ENCODE measurements at regions not wholly inside any gene's neighbourhood (a gene's known extent, or its start where the extent isn't known, plus 50 kb on each side); places are given as distances from the start of the nearest gene placed in this dataset.
A peak's percentile ranks its signal among the peaks of the same experiment; 100 is the strongest.

- WGBS, 2 donors: 72 to 76% methylated on average over 7 of the region's 7 CpGs
- no peaks in the 10 kb centered on the region for H3K27me3 ChIP-seq
- no peak overlapping the region for H3K27ac ChIP-seq
- H3K9me3 ChIP-seq: no peaks in the 10 kb centered on the region
- DNase-seq: no peak
- intact Hi-C loops (cut with DNase I): no loop called here
- TF ChIP-seq POLR2A (IDR thresholded peaks at IDR 0.05) (no peak), CTCF (IDR thresholded peaks at IDR 0.05) (no peak)
- H3K36me3 ChIP-seq: no peaks in the 10 kb centered on the region
- no peak overlapping the region for H3K4me3 ChIP-seq (replicated peaks in 1 of 3)
- no peaks in the 10 kb centered on the region for H3K4me1 ChIP-seq
These were observed 127.6 kb upstream of the SLC1A3 start for GRCh38 chr5:36478646-36479317.

GRCh38 chr5:36481454-36482120, 124.8 kb upstream of the SLC1A3 start:
- Histone ChIP-seq H3K36me3 (no peaks in the 10 kb centered on the region), H3K27ac (no peak overlapping the region), H3K4me3 (replicated peaks in 1 of 3) (no peak overlapping the region), H3K27me3 (no peaks in the 10 kb centered on the region), H3K9me3 (no peaks in the 10 kb centered on the region), H3K4me1 (no peaks in the 10 kb centered on the region)
- 82 to 87% methylated on average over 5 of the region's 5 CpGs for WGBS, 2 donors
- DNase-seq: no peak
- no peak for TF ChIP-seq POLR2A (IDR thresholded peaks at IDR 0.05)
- TF ChIP-seq CTCF (IDR thresholded peaks at IDR 0.05): no peak
- intact Hi-C loops (cut with DNase I): no loop called here

- peak overlapping the region in 1 of 3 donors; percentile 41 for H3K27ac ChIP-seq
- no peak for TF ChIP-seq CTCF (IDR thresholded peaks at IDR 0.05)
- no peak for TF ChIP-seq POLR2A (IDR thresholded peaks at IDR 0.05)
- DNase-seq: peak; percentile 14 to 22
- H3K4me1 ChIP-seq: no peaks in the 10 kb centered on the region
- H3K4me3 ChIP-seq (replicated peaks in 1 of 3): no peak overlapping the region
- H3K27me3 ChIP-seq: no peaks in the 10 kb centered on the region
- H3K36me3 ChIP-seq: no peaks in the 10 kb centered on the region
- no peaks in the 10 kb centered on the region for H3K9me3 ChIP-seq
- intact Hi-C loops (cut with DNase I): no loop called here
These were observed 123.6 kb upstream of the SLC1A3 start for GRCh38 chr5:36482812-36483211.

GRCh38 chr5:36489505-36489904, 116.9 kb upstream of the SLC1A3 start:
- Histone ChIP-seq H3K36me3 (no peaks in the 10 kb centered on the region), H3K9me3 (no peaks in the 10 kb centered on the region), H3K4me3 (replicated peaks in 1 of 3) (no peak overlapping the region), H3K27ac (no peak overlapping the region), H3K27me3 (no peaks in the 10 kb centered on the region), H3K4me1 (no peaks in the 10 kb centered on the region)
- intact Hi-C loops (cut with DNase I): no loop called here
- TF ChIP-seq CTCF (IDR thresholded peaks at IDR 0.05) (no peak), POLR2A (IDR thresholded peaks at IDR 0.05) (no peak)
- DNase-seq: no peak
- WGBS, 2 donors: 92 to 96% methylated on average over 5 of the region's 5 CpGs

- H3K4me3 ChIP-seq (replicated peaks in 1 of 3): no peak overlapping the region
- H3K4me1 ChIP-seq: no peaks in the 10 kb centered on the region
- WGBS, 2 donors: 48 to 52% methylated on average over 7 of the region's 7 CpGs
- intact Hi-C loops (cut with DNase I): no loop called here
- no peak for DNase-seq
- no peaks in the 10 kb centered on the region for H3K27me3 ChIP-seq
- no peak overlapping the region for H3K27ac ChIP-seq
- no peaks in the 10 kb centered on the region for H3K36me3 ChIP-seq
- H3K9me3 ChIP-seq: no peaks in the 10 kb centered on the region
- TF ChIP-seq POLR2A (IDR thresholded peaks at IDR 0.05) (no peak), CTCF (IDR thresholded peaks at IDR 0.05) (no peak)
These were observed 114.5 kb upstream of the SLC1A3 start for GRCh38 chr5:36491856-36492255.

Measured in thyroid gland (tissue), 4 donors.